OCI-LY3 (cell line): ENCODE measurements at regions not wholly inside any gene's neighbourhood (a gene's known extent, or its start where the extent isn't known, plus 50 kb on each side); places are given as distances from the start of the nearest gene placed in this dataset.

Source experiments
- H2AFZ ChIP-seq: fragments of 200-600, 300-600 bp; shearing (Covaris generic); 2 replicates; pipeline ENCODE4 v1.6.0; 2014; ENCODE audit warnings: antibody characterized with exemption, low read depth, low read length
- H3K27ac ChIP-seq: fragments of 200-600, 300-600 bp; sonication (generic); 2 replicates; pipeline ENCODE4 v1.5.1; 2014; ENCODE audit warnings: mild to moderate bottlenecking, low read length, moderate library complexity, mixed read lengths
- H3K27me3 ChIP-seq: fragments of 200-600, 300-600 bp; sonication (generic); 2 replicates; pipeline ENCODE4 v1.6.1; 2014; ENCODE audit warnings: low read depth, low read length, mixed read lengths
- H3K36me3 ChIP-seq: fragments of 200-600, 300-600 bp; sonication (generic); replicated peaks from 2 replicates; pipeline ENCODE3; 2014; ENCODE audit warnings: low read depth, low read length, mixed read lengths
- H3K4me1 ChIP-seq: fragments of 300-600, 200-600 bp; sonication (generic); 2 replicates; pipeline ENCODE4 v1.6.1; 2014; ENCODE audit warnings: low read length, mixed read lengths
- H3K4me2 ChIP-seq: fragments of 200-600, 300-600 bp; sonication (generic); 2 replicates; pipeline ENCODE4 v1.6.1; 2014; ENCODE audit warnings: low read length, mixed read lengths
- H3K4me3 ChIP-seq: fragments of 300-600, 200-600 bp; sonication (generic); 2 replicates; pipeline ENCODE4 v1.5.1; 2014; ENCODE audit warnings: antibody characterized with exemption, mild to moderate bottlenecking, low read length, moderate library complexity
- H3K79me2 ChIP-seq: fragments of 300-600, 200-600 bp; shearing (Covaris generic); 2 replicates; pipeline ENCODE4 v1.6.1; 2014; ENCODE audit warnings: mild to moderate bottlenecking, low read length, mixed read lengths
- H3K9ac ChIP-seq: fragments of 300-600, 200-600 bp; shearing (Covaris generic); 2 replicates; pipeline ENCODE4 v1.6.0; 2014; ENCODE audit warnings: mild to moderate bottlenecking, low read length, moderate library complexity
- H3K9me3 ChIP-seq: fragments of 200-600, 300-600 bp; shearing (Covaris generic); 2 replicates; pipeline ENCODE4 v1.6.1; 2014; ENCODE audit warnings: low read length, mixed read lengths; ENCODE audit not compliant: insufficient read depth
- H4K20me1 ChIP-seq: fragments of 200-600, 300-600 bp; sonication (generic); 2 replicates; pipeline ENCODE4 v1.6.1; 2016; ENCODE audit warnings: low read length, mixed read lengths; ENCODE audit not compliant: insufficient read depth
- EZH2phosphoT487 ChIP-seq: fragments of 200-600 bp; shearing (Covaris generic); IDR thresholded peaks from 2 replicates; pipeline ENCODE4 v1.6.1; 2018; ENCODE audit warnings: antibody characterized with exemption, mixed run types, low read depth
- TF ChIP-seq, protein P1 (sequence below): fragments of 200-600, 300-600 bp; sonication (generic); IDR thresholded peaks from 2 replicates; pipeline ENCODE4 v1.5.1; 2014; ENCODE audit warnings: antibody characterized with exemption, low read length, low read depth

DNA sequence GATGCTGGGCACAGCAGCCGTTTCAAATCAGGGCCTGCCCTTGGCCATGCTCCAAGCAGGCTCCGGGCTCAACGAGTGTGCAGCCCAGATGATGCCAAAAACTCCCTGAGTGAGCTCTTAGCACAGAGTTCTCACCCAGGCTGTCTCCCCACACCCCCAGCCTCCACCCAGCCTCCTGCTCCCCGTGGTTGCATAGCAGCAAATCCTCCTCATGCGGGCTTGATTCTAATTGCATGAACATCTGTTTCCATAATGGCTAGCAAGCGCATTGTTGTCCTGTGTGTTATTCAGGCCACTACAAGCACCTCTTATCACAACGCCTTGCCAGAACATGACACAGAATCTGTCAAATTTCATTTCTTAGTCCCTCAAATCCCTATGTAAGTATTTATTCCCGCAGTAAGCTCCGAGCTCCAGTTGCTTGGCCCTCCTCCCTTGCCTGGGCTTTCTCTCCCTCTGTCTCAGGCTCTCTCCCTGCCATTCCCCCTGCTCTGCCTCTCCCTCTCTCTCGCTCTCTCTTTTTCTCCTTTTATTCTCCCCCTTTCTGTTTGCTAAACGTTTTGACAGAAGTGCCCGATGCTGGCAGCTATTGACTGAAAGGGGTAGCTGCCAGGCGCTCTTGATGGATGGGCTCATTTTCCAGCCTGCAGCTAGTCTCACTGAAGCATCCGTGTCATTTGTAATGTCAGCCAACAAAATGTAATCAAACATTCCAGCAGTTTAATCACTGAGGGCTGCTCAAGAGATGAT, 306.5 kb downstream of the IL20RB start:
- Histone ChIP-seq H3K4me2 (no peak overlapping the region), H3K4me3 (no peak overlapping the region), H3K79me2 (no peaks in the 10 kb centered on the region), H3K27me3 (no peaks in the 10 kb centered on the region), H3K4me1 (no peaks in the 10 kb centered on the region), H3K36me3 (no peaks in the 10 kb centered on the region), H3K9me3 (no peaks in the 10 kb centered on the region), H4K20me1 (no peaks in the 10 kb centered on the region), H3K9ac (no peak overlapping the region), H3K27ac (no peak overlapping the region), H2AFZ (no peak overlapping the region)
- TF ChIP-seq, protein P1, sequence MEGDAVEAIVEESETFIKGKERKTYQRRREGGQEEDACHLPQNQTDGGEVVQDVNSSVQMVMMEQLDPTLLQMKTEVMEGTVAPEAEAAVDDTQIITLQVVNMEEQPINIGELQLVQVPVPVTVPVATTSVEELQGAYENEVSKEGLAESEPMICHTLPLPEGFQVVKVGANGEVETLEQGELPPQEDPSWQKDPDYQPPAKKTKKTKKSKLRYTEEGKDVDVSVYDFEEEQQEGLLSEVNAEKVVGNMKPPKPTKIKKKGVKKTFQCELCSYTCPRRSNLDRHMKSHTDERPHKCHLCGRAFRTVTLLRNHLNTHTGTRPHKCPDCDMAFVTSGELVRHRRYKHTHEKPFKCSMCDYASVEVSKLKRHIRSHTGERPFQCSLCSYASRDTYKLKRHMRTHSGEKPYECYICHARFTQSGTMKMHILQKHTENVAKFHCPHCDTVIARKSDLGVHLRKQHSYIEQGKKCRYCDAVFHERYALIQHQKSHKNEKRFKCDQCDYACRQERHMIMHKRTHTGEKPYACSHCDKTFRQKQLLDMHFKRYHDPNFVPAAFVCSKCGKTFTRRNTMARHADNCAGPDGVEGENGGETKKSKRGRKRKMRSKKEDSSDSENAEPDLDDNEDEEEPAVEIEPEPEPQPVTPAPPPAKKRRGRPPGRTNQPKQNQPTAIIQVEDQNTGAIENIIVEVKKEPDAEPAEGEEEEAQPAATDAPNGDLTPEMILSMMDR: no peak
- no peak for TF ChIP-seq EZH2phosphoT487

DNA sequence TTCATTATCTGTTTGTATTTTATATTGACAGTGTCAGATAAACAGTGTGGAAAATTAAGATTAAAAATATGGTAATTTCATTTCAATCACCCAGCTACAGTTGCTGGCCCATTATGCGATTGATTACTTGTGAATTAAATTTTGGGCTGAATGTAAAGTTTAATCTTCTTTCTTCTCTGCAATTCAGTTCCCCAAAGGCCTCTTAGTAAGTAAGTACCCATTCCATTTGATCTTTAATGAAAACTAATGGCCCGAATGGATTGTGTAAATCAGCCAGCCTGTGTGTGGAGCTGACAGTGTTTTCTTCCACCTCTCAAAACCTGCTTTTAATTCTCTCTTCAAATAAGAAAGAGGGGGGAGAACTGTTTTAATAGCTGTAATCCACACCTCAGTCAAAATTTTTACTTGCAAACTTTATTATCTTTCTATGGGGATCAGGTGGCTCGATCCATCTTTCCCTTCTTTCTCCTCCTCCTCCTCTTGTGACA, 307.1 kb downstream of the IL20RB start:
- TF ChIP-seq, protein P1: no peak
- TF ChIP-seq EZH2phosphoT487: no peak
- H3K27ac ChIP-seq: no peak overlapping the region
- H3K79me2 ChIP-seq: no peaks in the 10 kb centered on the region
- H3K4me2 ChIP-seq: no peak overlapping the region
- H3K27me3 ChIP-seq: no peaks in the 10 kb centered on the region
- H2AFZ ChIP-seq: no peak overlapping the region
- no peak overlapping the region for H3K9ac ChIP-seq
- H4K20me1 ChIP-seq: no peaks in the 10 kb centered on the region
- H3K36me3 ChIP-seq: no peaks in the 10 kb centered on the region
- H3K9me3 ChIP-seq: no peaks in the 10 kb centered on the region
- H3K4me1 ChIP-seq: no peaks in the 10 kb centered on the region
- H3K4me3 ChIP-seq: no peak overlapping the region

DNA sequence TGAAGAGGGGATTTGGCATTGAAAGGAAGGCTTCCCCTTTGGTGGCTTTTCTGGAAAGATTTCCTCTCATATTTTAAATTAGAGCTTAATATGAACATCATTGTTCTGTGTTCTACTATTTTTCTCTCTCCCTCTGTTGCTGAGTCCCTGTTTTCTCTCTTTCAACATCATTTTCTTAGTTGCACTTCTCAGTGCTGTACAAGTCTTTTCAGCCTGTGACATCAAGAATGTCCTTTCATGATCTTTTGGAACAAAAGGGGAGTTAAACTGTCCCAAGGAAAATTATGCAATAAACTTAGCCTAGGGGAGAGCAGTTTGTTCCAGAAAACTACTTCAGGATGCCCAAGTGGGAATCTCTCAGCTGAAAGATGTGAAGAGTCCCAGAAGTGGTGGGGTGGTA, 325.1 kb downstream of the IL20RB start:
- TF ChIP-seq EZH2phosphoT487: no peak
- TF ChIP-seq, protein P1: no peak
- Histone ChIP-seq H3K4me2 (no peak overlapping the region), H3K79me2 (no peaks in the 10 kb centered on the region), H4K20me1 (no peaks in the 10 kb centered on the region), H3K27me3 (peaks cover 15% of the 10 kb centered on the region; the same call in 1 of the 2 replicates), H3K9ac (no peak overlapping the region), H3K4me1 (no peaks in the 10 kb centered on the region), H3K27ac (no peak overlapping the region), H3K4me3 (no peak overlapping the region), H3K36me3 (no peaks in the 10 kb centered on the region), H2AFZ (no peak overlapping the region), H3K9me3 (no peaks in the 10 kb centered on the region)

DNA sequence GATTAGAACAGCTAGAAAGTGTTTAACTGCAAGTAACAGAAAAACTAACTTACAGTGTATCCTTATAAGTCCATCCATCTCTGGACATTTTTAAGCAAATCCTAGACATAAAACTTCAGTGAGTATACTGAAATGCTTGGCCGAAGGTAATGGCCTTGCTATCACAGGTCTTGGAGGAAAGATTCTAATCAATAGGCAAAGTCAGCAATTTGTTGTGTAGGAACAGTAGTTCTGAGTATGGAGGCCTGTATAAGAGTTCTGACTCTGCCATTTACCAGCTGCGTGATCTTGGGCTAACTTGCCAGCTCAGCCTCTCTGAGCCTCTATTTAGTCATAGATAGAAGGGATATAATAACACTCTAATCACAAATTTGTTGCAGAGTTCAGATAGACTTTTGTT, 328.1 kb downstream of the IL20RB start:
- Histone ChIP-seq H3K27me3 (no peaks in the 10 kb centered on the region), H3K4me3 (no peak overlapping the region), H3K4me2 (no peak overlapping the region), H3K27ac (no peak overlapping the region), H3K9me3 (no peaks in the 10 kb centered on the region), H2AFZ (no peak overlapping the region), H3K9ac (no peak overlapping the region), H3K36me3 (no peaks in the 10 kb centered on the region), H3K79me2 (no peaks in the 10 kb centered on the region), H4K20me1 (no peaks in the 10 kb centered on the region), H3K4me1 (no peaks in the 10 kb centered on the region)
- TF ChIP-seq, protein P1: no peak
- no peak for TF ChIP-seq EZH2phosphoT487
